ENCODE measurements at regions not wholly inside any gene's neighbourhood (a gene's known extent, or its start where the extent isn't known, plus 50 kb on each side); places are given as distances from the start of the nearest gene placed in this dataset.
"Not testable (repeated sequence)": the region's sequence is repeated elsewhere in the genome, so short reads cannot be mapped to it uniquely, and the experiment has no call there.

DNA sequence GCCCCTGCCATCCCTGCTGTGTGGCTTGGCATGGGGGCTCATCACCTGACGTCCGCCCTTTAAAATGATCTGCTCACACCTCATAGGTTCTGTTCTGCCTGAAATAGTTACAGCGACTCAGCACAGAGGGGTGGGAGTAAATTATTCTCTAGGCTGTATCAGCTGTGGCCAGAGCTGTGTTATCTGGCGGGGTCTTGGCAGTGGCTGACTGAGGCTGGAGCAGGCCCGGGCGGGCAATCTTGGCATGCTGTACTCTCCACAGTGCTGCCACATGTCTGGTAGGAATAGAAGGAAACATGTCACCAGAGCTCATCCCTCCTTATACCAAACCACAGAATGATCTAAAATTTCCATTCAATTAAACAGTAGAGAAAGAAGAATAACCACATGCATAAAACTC lies 499.9 kb upstream of the LMCD1 start:
- no peak for DNase-seq (ENCODE audit: low read depth in 2 of 2)

- DNase-seq (ENCODE audit: low read depth in 2 of 2), result no peak
Measured at GRCh38 chr3:8011902-8012301, 489.7 kb upstream of the LMCD1 start.

DNA sequence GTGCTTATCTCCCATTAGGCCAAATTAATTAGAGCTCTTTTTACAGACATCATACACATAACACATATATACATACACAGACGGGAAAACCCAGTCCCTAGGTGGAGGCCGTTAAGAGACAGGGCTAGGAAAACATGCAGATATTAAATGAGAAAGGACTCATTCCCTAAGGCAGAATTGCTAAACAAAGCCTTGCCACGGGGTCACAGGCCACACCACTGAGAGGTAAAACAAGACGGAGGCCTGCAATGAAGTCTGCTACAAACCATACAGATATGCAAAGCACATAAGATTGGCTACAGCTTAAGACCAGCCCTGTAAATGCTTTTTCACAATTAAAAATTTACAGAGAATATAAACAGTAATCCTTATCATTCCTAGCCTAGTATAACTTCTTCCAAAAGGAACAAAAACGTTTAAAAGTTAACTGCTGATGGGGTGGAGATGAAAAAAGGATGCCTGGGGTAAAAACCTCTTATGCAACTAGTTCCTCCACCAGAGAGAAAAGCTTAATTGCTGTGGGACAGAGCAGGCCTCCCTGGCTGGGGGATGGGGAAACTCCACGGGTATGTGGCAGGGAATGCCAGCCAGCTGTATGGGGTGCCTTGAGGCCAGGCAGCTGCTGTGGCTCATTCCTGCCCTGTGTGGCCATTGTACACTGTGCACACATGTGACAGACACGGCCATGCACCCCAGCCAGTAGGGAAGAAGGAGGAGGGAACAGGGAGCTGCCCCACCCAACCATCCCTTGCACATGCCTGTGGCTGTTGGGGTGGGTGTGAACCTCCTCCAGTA lies 481.4 kb upstream of the LMCD1 start:
- no peak for DNase-seq (ENCODE audit: low read depth in 2 of 2)

- DNase-seq (ENCODE audit: low read depth in 2 of 2), result no peak
Measured at GRCh38 chr3:8027954-8028353, 473.7 kb upstream of the LMCD1 start.

DNA sequence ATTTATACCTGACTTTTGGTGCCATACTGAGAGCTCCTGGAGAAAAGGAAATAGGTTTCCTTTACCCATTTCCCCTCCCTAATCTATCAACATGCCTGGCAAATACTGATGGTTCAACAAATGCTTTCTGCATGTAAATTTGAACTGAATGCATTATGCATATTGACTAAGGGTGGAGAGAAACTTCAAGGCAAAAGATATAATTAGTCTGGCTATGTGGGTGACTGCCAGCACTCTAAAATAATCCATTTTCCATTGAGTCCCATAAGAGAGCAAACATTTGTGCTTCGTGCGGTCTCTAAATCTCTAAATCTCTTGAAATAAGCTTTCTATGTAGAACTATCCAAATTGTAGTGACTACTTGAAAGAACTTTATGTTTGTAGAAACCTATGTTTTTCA lies 451.3 kb upstream of the LMCD1 start:
- no peak for DNase-seq (ENCODE audit: low read depth in 2 of 2)

DNA sequence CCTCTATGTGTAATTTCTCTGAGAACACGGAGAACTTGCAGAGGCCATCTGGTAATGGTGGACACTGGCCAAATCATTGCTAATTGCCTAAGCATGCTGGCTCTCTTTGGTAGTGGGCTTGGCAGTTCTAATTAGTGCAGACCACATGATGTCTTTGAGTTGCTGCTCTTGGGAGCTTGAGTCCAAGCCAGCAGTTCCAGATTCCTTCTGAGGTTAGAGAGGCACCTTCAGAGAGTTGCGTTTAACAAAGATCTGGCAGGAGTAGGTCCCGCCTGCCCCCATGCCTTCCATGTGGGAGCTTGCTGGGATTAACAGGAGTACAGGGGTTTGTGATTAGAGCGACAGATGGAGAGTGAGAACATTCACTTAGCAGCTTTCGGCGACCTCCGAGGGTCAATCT lies 449.0 kb upstream of the LMCD1 start:
- DNase-seq (ENCODE audit: low read depth in 2 of 2), result no peak

DNA sequence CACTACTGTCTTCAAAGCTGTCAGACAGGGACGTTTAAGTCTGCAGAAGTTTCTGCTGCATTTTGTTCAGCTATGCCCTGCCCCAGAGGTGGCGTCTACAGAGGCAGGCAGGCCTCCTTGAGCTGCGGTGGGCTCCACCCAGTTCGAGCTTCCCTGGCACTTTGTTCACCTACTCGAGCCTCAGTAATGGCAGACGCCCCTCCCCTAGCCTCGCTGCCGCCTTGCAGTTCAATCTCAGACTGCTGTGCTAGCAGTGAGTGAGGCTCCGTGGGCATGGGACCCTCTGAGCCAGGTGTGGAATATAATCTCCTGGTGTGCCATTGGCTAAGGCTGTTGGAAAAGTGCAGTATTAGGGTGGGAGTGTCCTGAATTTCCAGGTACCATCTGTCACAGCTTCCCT lies 433.5 kb upstream of the LMCD1 start:
- DNase-seq (ENCODE audit: low read depth in 2 of 2), result not testable (repeated sequence)

DNA sequence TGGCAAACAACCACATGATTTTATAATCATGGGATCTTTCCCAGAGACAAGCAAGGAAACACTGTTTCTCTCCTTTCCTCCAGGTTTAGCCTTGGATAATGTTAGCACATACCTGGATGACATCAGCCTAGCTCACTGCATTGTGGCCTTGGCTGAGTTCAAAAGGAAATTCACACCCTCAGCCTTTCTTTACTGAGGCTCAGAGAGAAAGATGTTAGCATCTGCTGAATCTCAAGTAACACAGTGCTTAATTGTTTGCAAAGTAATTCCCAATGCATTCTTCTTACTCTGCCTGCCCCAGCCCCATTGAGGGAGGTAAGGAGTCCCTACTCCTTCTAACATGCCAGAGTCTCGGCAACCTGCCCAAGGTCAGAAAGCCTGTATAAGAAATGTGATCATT lies 432.2 kb upstream of the LMCD1 start:
- DNase-seq (ENCODE audit: low read depth in 2 of 2), result no peak

GRCh38 chr3:8070011-8070410 lies 431.6 kb upstream of the LMCD1 start:
- DNase-seq (ENCODE audit: low read depth in 2 of 2), result no peak

- not testable (repeated sequence) for DNase-seq (ENCODE audit: low read depth in 2 of 2)
Measured at GRCh38 chr3:8074740-8075139, 426.9 kb upstream of the LMCD1 start.

GRCh38 chr3:8077126-8077525 lies 424.5 kb upstream of the LMCD1 start:
- DNase-seq (ENCODE audit: low read depth in 2 of 2), result no peak

- DNase-seq (ENCODE audit: low read depth in 2 of 2), result no peak
Measured at GRCh38 chr3:8080464-8080863, 421.2 kb upstream of the LMCD1 start.

- no peak for DNase-seq (ENCODE audit: low read depth in 2 of 2)
Measured at GRCh38 chr3:8085498-8085897, 416.1 kb upstream of the LMCD1 start.

- DNase-seq (ENCODE audit: low read depth in 2 of 2), result no peak
Measured at GRCh38 chr3:8087951-8088350, 413.7 kb upstream of the LMCD1 start.

- no peak for DNase-seq (ENCODE audit: low read depth in 2 of 2)
Measured at GRCh38 chr3:8094415-8094814, 407.2 kb upstream of the LMCD1 start.

- DNase-seq (ENCODE audit: low read depth in 2 of 2), result no peak
Measured at GRCh38 chr3:8095724-8096123, 405.9 kb upstream of the LMCD1 start.

DNA sequence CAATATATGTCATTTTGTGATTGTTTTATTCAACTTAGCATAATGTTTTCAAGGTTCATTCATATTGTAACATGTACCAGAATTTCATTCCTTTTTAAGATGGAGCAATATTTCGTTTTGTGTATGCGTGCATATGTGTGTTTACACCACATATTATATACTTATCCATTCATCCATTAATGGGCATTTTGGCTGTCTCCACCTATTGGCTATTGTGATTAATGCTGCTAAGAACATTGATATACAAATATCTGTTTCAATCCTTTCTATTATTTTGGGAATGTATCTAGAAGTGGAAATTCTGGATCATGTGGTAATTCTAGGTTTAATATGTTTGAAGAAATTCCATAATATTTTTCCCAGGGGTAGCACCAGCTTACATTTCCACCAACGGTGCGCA lies 403.9 kb upstream of the LMCD1 start:
- DNase-seq (ENCODE audit: low read depth in 2 of 2), result no peak

DNA sequence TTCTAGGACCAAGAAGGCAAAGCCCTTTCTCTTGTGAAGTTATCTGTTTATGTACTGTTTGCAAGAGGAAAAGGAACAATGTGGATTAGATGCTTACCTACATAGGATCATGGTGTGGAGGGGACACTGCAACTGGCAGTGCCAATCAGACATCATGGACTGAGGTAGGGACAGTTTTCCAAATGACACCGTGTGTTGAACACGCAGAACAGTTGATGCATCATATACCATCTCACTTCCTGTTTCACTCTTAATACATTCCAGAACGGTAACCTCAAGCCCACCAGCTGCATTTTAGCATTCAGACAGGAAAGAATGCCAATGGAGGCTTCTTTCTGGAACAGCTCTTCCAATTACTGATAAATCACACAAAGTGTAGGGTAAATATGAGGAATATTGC lies 397.7 kb upstream of the LMCD1 start:
- DNase-seq (ENCODE audit: low read depth in 2 of 2), result no peak

DNA sequence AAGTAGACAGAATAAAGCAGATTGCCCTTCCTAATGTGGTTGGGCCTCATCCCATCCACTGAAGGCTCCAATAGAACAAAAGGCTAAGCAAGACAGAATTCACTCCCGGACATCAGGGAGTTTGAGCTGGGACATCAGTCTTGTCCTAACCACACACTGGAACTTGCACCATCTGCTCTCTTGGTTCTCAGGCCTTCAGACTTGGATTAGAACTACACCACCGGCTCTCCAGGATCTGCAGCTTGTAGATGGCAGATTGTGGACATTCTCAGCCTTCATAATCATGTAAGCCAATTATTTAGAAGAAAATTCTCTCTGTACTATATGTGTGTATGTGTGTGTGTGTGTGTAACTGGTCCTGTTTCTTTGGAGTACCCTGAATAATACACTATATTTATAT lies 394.7 kb upstream of the LMCD1 start:
- no peak for DNase-seq (ENCODE audit: low read depth in 2 of 2)

GRCh38 chr3:8110966-8111798 lies 390.4 kb upstream of the LMCD1 start:
- peak; percentile 35 to 38 for DNase-seq (ENCODE audit: low read depth in 2 of 2)

- DNase-seq (ENCODE audit: low read depth in 2 of 2), result no peak
Measured at GRCh38 chr3:8112587-8112986, 389.0 kb upstream of the LMCD1 start.

- DNase-seq (ENCODE audit: low read depth in 2 of 2), result no peak
Measured at GRCh38 chr3:8113626-8114025, 388.0 kb upstream of the LMCD1 start.

GRCh38 chr3:8128686-8129085 lies 372.9 kb upstream of the LMCD1 start:
- DNase-seq (ENCODE audit: low read depth in 2 of 2), result no peak

All from activated CD4-positive, alpha-beta T cell treated with anti-CD3 and anti-CD28 coated beads for 24 hours (primary cell).